K562 (cell line): ENCODE measurements at regions not wholly inside any gene's neighbourhood (a gene's known extent, or its start where the extent isn't known, plus 50 kb on each side); places are given as distances from the start of the nearest gene placed in this dataset.

Experiments used
- ATAC-seq: fragments of 200-7000 bp; cut with Tn5 transposase; 3 replicates; pipeline ENCODE4 v1.9.1; 2020; ENCODE audit warnings: moderate library complexity
- BruUV-seq: library from RNA; stranded (reverse); fragments of 400-500 nt; replicated peaks from 2 replicates; lab custom pipeline; 2021; lab: Mats Ljungman, UMichigan
- CTCF ChIA-PET: fragments of 300-600 bp; formaldehyde crosslinking; extraction: SDS; loops from one replicate; lab custom pipeline; 2021; ENCODE audit warnings: low intra/inter-chr PET ratio; lab: Yijun Ruan, JAX
- POLR2A ChIA-PET: fragments of 300-600, 350-650 bp; sonication (Branson Sonifier 250); formaldehyde crosslinking; extraction: SDS; loops from one replicate; lab custom pipeline; 2021; ENCODE audit warnings: antibody characterized with exemption, inconsistent platforms; lab: Yijun Ruan, JAX
- DNase-seq, 4 experiments: peaks; one replicate each; pipeline versions ENCODE4 v3.0.0 to v3.0.0-alpha.2; 2011 to 2018; ENCODE audit warnings: low spot score in 3 of 4, mixed read lengths in 3 of 4; ENCODE audit errors: extremely low read depth in 1 of 4
- FAIRE-seq: peaks from 2 replicates; lab custom pipeline; 2011; peaks lifted over from hg19 to GRCh38; lab: Jason Lieb, UNC
- H2AFZ ChIP-seq: 2 replicates; pipeline ENCODE4 v1.6.0; 2011; ENCODE audit warnings: low read depth, low read length, control low read depth, inconsistent platforms
- H3K27ac ChIP-seq: fragments of 200-600 bp; 3 replicates; pipeline ENCODE4 v1.8.0; 2011; ENCODE audit warnings: low read depth, mild to moderate bottlenecking, control low read depth, inconsistent platforms, low read length, moderate library complexity, mixed read lengths; ENCODE audit errors: extremely low read depth
- H3K27me3 ChIP-seq, 2 experiments: fragments of 300-600 bp in 1 of 2; 2 replicates in 1 of 2; 3 replicates in 1 of 2; pipeline versions ENCODE4 v1.6.0 to v1.8.0; 2011; ENCODE audit warnings: inconsistent platforms in 2 of 2, low read length in 2 of 2, mild to moderate bottlenecking in 1 of 2, mixed read lengths in 1 of 2, moderate library complexity in 1 of 2; ENCODE audit not compliant: control insufficient read depth in 2 of 2, insufficient read depth in 2 of 2
- H3K36me3 ChIP-seq: fragments of 300-600 bp; 3 replicates; pipeline ENCODE4 v1.8.0; 2011; ENCODE audit warnings: mild to moderate bottlenecking, low read length, inconsistent platforms; ENCODE audit not compliant: control insufficient read depth, insufficient read depth
- H3K4me1 ChIP-seq, 2 experiments: fragments of 200-600 bp in 1 of 2; replicated peaks in 1 of 2; 2 replicates in 1 of 2; 3 replicates in 1 of 2; pipeline versions ENCODE4 v1.5.1 to v1.8.0; 2011; ENCODE audit warnings: inconsistent platforms in 2 of 2, low read length in 2 of 2, mild to moderate bottlenecking in 1 of 2, mixed read lengths in 1 of 2, moderate library complexity in 1 of 2; ENCODE audit not compliant: control insufficient read depth in 2 of 2, insufficient read depth in 2 of 2
- H3K4me2 ChIP-seq: 2 replicates; pipeline ENCODE4 v1.6.1; 2011; ENCODE audit warnings: low read length, control low read depth, inconsistent platforms, mixed read lengths; ENCODE audit not compliant: insufficient read depth
- H3K4me3 ChIP-seq: fragments of 200-600 bp; sonication (generic), shearing (Covaris generic); 2 replicates; pipeline ENCODE4 v1.5.1; 2016; ENCODE audit warnings: control low read depth, inconsistent platforms
- H3K79me2 ChIP-seq: fragments of 200-600 bp; 3 replicates; pipeline ENCODE4 v1.8.0; 2011; ENCODE audit warnings: low read length, inconsistent platforms; ENCODE audit not compliant: control insufficient read depth, insufficient read depth
- H3K9ac ChIP-seq, 2 experiments: 2 replicates each; pipeline versions ENCODE4 v1.6.0 to v1.6.1; 2011; ENCODE audit warnings: low read depth in 2 of 2, low read length in 2 of 2, control low read depth in 1 of 2, inconsistent platforms in 1 of 2, mild to moderate bottlenecking in 1 of 2, mixed read lengths in 1 of 2; ENCODE audit not compliant: insufficient read depth in 1 of 2
- H3K9me1 ChIP-seq: one replicate; pipeline ENCODE4 v1.6.0; 2011; ENCODE audit warnings: inconsistent platforms, mild to moderate bottlenecking, low read length, moderate library complexity; ENCODE audit not compliant: control insufficient read depth, insufficient read depth
- H3K9me3 ChIP-seq: replicated peaks from 2 replicates; pipeline ENCODE4 v1.5.1; 2011; ENCODE audit warnings: low read depth, low read length, inconsistent platforms; ENCODE audit not compliant: control insufficient read depth, insufficient read depth
- H4K20me1 ChIP-seq: replicated peaks from 2 replicates; pipeline ENCODE4 v1.6.1; 2011; ENCODE audit warnings: low read length, inconsistent platforms, mixed read lengths; ENCODE audit not compliant: control insufficient read depth, insufficient read depth
- HDAC6 ChIP-seq: IDR thresholded peaks from 2 replicates; pipeline ENCODE4 v1.6.1; 2012; ENCODE audit warnings: low read depth, mild to moderate bottlenecking, control low read depth, inconsistent platforms, low read length, moderate library complexity
- L3MBTL2 ChIP-seq: fragments of 450-650 bp; IDR thresholded peaks from 2 replicates; pipeline ENCODE4 v1.6.1; 2016; ENCODE audit warnings: mild to moderate bottlenecking, moderate library complexity
- MAFK ChIP-seq: IDR thresholded peaks from 2 replicates; pipeline ENCODE4 v1.6.1; 2011; ENCODE audit warnings: low read length, improper control_type of control experiment
- POLR2AphosphoS2 ChIP-seq: IDR thresholded peaks from 2 replicates; pipeline ENCODE4 v1.6.1; 2012; ENCODE audit warnings: low read length, improper control_type of control experiment
- PREB ChIP-seq: sonication (generic); formaldehyde crosslinking; IDR thresholded peaks from 2 replicates; pipeline ENCODE4 v1.8.1; 2023; ENCODE audit warnings: mild to moderate bottlenecking, missing genetic modification reagents
- SAP30 ChIP-seq: fragments of 200-600 bp; sonication (generic); IDR thresholded peaks from 2 replicates; pipeline ENCODE4 v1.6.1; 2012; ENCODE audit warnings: borderline replicate concordance, low read depth, mild to moderate bottlenecking, moderate library complexity, low read length, control low read depth, inconsistent platforms; ENCODE audit not compliant: insufficient read depth, poor library complexity, severe bottlenecking
- SMARCA4 ChIP-seq: fragments of 450-650 bp; IDR thresholded peaks from 2 replicates; pipeline ENCODE4 v1.6.1; 2016
- SRF ChIP-seq, 2 experiments: fragments of 250-450, 450-650 bp in 1 of 2; sonication (Bioruptor Pico) in 1 of 2; sonication (generic) in 1 of 2; formaldehyde crosslinking; IDR thresholded peaks; 2 replicates each; pipeline versions ENCODE4 v1.5.0 to v1.5.1; 2020 to 2022; ENCODE audit warnings: mild to moderate bottlenecking in 1 of 2, missing genetic modification reagents in 1 of 2
- ZNF12 ChIP-seq: sonication (generic); formaldehyde crosslinking; IDR thresholded peaks from 2 replicates; pipeline ENCODE4 v1.4.0; 2020; ENCODE audit warnings: mild to moderate bottlenecking, missing genetic modification reagents
- WGBS: fragments of 100-300 bp; shearing (Covaris generic); methylation state at CpG from one replicate; pipeline ENCODE4 v1.1.6; 2016; ENCODE audit warnings: low coverage, mixed read lengths; ENCODE audit not compliant: insufficient coverage; ENCODE audit errors: missing lambda C conversion rate; 5-methylcytosine and 5-hydroxymethylcytosine counted together
- in situ Hi-C: fragments of 300-500 bp; cut with MboI; formaldehyde crosslinking; loops from 4 replicates; pipeline ENCODE4 v1.15.0; 2018; ENCODE audit warnings: inconsistent platforms, mixed read lengths
- intact Hi-C: fragments of 100-400 bp; cut with micrococcal nuclease; formaldehyde crosslinking; loops from 2 replicates; pipeline ENCODE4 v1.14.2; 2022

GRCh38 chr2:53040536-53041229, 726.9 kb upstream of the CHAC2 start:
- FAIRE-seq: no peak
- CTCF ChIA-PET: no interaction called here
- Histone ChIP-seq H3K79me2 (no peaks in the 10 kb centered on the region), H3K9me1 (no peaks in the 10 kb centered on the region), H3K9me3 (no peaks in the 10 kb centered on the region), H3K4me3 (no peak overlapping the region), H4K20me1 (no peaks in the 10 kb centered on the region), H3K36me3 (no peaks in the 10 kb centered on the region), H3K27ac (no peak overlapping the region), H3K27me3 (no peaks in the 10 kb centered on the region), H3K9ac (no peak overlapping the region), H3K4me1 (no peaks in the 10 kb centered on the region)
- intact Hi-C loops: no loop called here
- 1% methylated on average over 4 of the region's 4 CpGs for WGBS
- TF ChIP-seq SMARCA4: no peak
- TF ChIP-seq SAP30: no peak
- no peak for TF ChIP-seq L3MBTL2
- TF ChIP-seq PREB (CRISPR knock-in tag): no peak
- no peak for TF ChIP-seq MAFK
- no peak for TF ChIP-seq SRF (CRISPR knock-in tag; IDR thresholded peaks at IDR 0.05)
- no peak for TF ChIP-seq HDAC6
- no peak for TF ChIP-seq ZNF12 (CRISPR knock-in tag)
- no peak for TF ChIP-seq POLR2AphosphoS2
- TF ChIP-seq, all 486 proteins: peak for 0
- DNase-seq (no peak), ATAC-seq (no peak)
- BruUV-seq: no TSS peak
- POLR2A ChIA-PET: no interaction called here
- in situ Hi-C loops: no loop called here
- Histone ChIP-seq H2AFZ (no peak overlapping the region), H3K4me2 (no peak overlapping the region)
